Cardiac muscle cell (in vitro differentiated cells and primary cell): ENCODE measurements at regions not wholly inside any gene's neighbourhood (a gene's known extent, or its start where the extent isn't known, plus 50 kb on each side); places are given as distances from the start of the nearest gene placed in this dataset.
"Not testable (repeated sequence)": the region's sequence is repeated elsewhere in the genome, so short reads cannot be mapped to it uniquely, and the experiment has no call there.

Experiments used
- DNase-seq, 2 donors: peaks; one replicate each; pipeline versions ENCODE4 v3.0.0 to v3.0.0-alpha.2; 2010 to 2017; ENCODE audit warnings: low read depth in 1 of 2, low spot score in 1 of 2
- H3K27ac ChIP-seq: fragments of 200-600 bp; sonication (generic); 2 replicates; pipeline ENCODE4 v1.5.1; 2016
- H3K27me3 ChIP-seq: fragments of 200-600 bp; sonication (generic); 2 replicates; pipeline ENCODE4 v1.6.0; 2016; ENCODE audit warnings: control low read depth
- H3K36me3 ChIP-seq: fragments of 200-600 bp; sonication (generic); 2 replicates; pipeline ENCODE4 v1.5.1; 2016; ENCODE audit warnings: control low read depth
- H3K4me1 ChIP-seq: fragments of 200-600 bp; sonication (generic); 2 replicates; pipeline ENCODE4 v1.8.1; 2017; ENCODE audit warnings: low read depth, mild to moderate bottlenecking, mixed run types
- H3K4me3 ChIP-seq: fragments of 200-600 bp; sonication (generic); 2 replicates; pipeline ENCODE4 v1.5.1; 2016; ENCODE audit warnings: mild to moderate bottlenecking
- H3K9me3 ChIP-seq: fragments of 200-600 bp; sonication (generic); 2 replicates; pipeline ENCODE4 v1.5.1; 2017; ENCODE audit warnings: low read depth, mild to moderate bottlenecking, control low read depth
- TF ChIP-seq, protein P1 (sequence below): IDR thresholded peaks from 2 replicates; pipeline ENCODE4 v1.5.1; 2012; ENCODE audit warnings: low read depth, mild to moderate bottlenecking, low read length

DNA sequence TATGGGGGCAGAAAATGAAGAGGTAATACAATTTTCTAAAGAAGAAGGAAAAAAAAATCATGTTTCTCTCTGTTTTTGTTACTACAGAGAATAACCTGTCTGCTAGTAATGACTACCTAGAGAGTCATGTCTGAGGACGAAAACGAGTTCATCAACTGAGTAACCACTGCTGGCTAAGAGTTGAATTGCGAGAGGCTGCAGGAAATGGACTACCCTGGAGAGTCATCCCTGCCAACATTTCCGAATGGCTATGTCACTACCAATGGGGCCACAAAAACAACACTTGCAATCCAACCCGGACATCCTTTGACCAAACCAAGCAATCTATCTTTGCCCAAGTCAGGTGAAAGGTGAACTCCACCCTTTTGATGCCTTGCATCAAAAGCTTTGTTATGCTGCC, 120.6 kb downstream of the FCRL5 start:
- Histone ChIP-seq H3K36me3 (no peaks in the 10 kb centered on the region), H3K4me3 (no peak overlapping the region), H3K27ac (no peak overlapping the region), H3K9me3 (no peaks in the 10 kb centered on the region), H3K27me3 (no peaks in the 10 kb centered on the region), H3K4me1 (no peaks in the 10 kb centered on the region)
- TF ChIP-seq, protein P1, sequence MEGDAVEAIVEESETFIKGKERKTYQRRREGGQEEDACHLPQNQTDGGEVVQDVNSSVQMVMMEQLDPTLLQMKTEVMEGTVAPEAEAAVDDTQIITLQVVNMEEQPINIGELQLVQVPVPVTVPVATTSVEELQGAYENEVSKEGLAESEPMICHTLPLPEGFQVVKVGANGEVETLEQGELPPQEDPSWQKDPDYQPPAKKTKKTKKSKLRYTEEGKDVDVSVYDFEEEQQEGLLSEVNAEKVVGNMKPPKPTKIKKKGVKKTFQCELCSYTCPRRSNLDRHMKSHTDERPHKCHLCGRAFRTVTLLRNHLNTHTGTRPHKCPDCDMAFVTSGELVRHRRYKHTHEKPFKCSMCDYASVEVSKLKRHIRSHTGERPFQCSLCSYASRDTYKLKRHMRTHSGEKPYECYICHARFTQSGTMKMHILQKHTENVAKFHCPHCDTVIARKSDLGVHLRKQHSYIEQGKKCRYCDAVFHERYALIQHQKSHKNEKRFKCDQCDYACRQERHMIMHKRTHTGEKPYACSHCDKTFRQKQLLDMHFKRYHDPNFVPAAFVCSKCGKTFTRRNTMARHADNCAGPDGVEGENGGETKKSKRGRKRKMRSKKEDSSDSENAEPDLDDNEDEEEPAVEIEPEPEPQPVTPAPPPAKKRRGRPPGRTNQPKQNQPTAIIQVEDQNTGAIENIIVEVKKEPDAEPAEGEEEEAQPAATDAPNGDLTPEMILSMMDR, result peak; percentile 3
- DNase-seq, result peak in 1 of 2 donors; percentile 41

- Histone ChIP-seq H3K4me1 (no peaks in the 10 kb centered on the region), H3K4me3 (no peak overlapping the region), H3K27me3 (no peaks in the 10 kb centered on the region), H3K27ac (no peak overlapping the region), H3K36me3 (no peaks in the 10 kb centered on the region), H3K9me3 (no peaks in the 10 kb centered on the region)
- TF ChIP-seq, protein P1, result no peak
- DNase-seq, result peak in 1 of 2 donors; percentile 67
These were observed 122.6 kb downstream of the FCRL5 start for GRCh38 chr1:157429601-157430240.

DNA sequence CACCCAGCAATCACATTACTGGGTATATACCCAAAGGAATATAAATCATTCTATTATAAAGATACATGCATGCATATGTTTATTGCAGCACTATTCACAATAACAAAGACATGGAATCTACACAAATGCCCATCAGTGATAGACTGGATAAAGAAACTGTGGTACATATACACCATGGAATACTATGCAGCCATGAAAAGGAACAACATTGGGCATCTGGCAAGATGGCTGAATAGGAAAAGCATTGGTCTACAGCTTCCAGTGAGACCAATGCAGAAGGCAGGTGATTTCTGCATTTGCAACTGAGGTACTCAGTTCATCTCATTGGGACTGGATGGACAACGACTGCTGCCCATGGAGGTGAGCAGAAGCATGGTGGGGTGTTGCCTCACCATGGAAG, 128.6 kb downstream of the FCRL5 start:
- H3K27me3 ChIP-seq, H3K9me3 ChIP-seq, H3K27ac ChIP-seq, H3K4me3 ChIP-seq, H3K36me3 ChIP-seq, DNase-seq, H3K4me1 ChIP-seq: not testable (repeated sequence)

GRCh38 chr1:157419845-157420542, 132.3 kb downstream of the FCRL5 start:
- Histone ChIP-seq H3K27me3 (no peaks in the 10 kb centered on the region), H3K4me3 (no peak overlapping the region), H3K9me3 (no peaks in the 10 kb centered on the region), H3K27ac (no peak overlapping the region), H3K36me3 (no peaks in the 10 kb centered on the region), H3K4me1 (no peaks in the 10 kb centered on the region)
- DNase-seq, result no peak
- TF ChIP-seq, protein P1, result no peak

GRCh38 chr1:157418659-157419058, 133.7 kb downstream of the FCRL5 start:
- TF ChIP-seq, protein P1, result no peak
- Histone ChIP-seq H3K27ac (no peak overlapping the region), H3K9me3 (no peaks in the 10 kb centered on the region), H3K27me3 (no peaks in the 10 kb centered on the region), H3K4me3 (no peak overlapping the region), H3K36me3 (no peaks in the 10 kb centered on the region), H3K4me1 (no peaks in the 10 kb centered on the region)
- DNase-seq, result no peak

GRCh38 chr1:157418231-157418630, 134.1 kb downstream of the FCRL5 start:
- no peak for DNase-seq
- TF ChIP-seq, protein P1, result no peak
- Histone ChIP-seq H3K36me3 (no peaks in the 10 kb centered on the region), H3K27ac (no peak overlapping the region), H3K4me1 (no peaks in the 10 kb centered on the region), H3K9me3 (no peaks in the 10 kb centered on the region), H3K4me3 (no peak overlapping the region), H3K27me3 (no peaks in the 10 kb centered on the region)
